RWPE2 (cell line): ENCODE measurements at regions not wholly inside any gene's neighbourhood (a gene's known extent, or its start where the extent isn't known, plus 50 kb on each side); places are given as distances from the start of the nearest gene placed in this dataset.
A peak's percentile ranks its signal among the peaks of the same experiment; 100 is the strongest.

ENCODE experiments used
- ATAC-seq: fragments of 200-7000 bp; cut with Tn5 transposase; 3 replicates; pipeline ENCODE4 v1.9.1; 2021; ENCODE audit warnings: low read depth
- DNase-seq: peaks from one replicate; pipeline ENCODE4 v3.0.0-alpha.2; 2020; ENCODE audit warnings: low spot score
- H3K27ac ChIP-seq: fragments of 450-650 bp; 2 replicates; pipeline ENCODE4 v1.5.1; 2017; ENCODE audit warnings: mild to moderate bottlenecking; ENCODE audit not compliant: poor library complexity, severe bottlenecking
- H3K27me3 ChIP-seq: fragments of 250-450 bp; sonication (Bioruptor Pico); 2 replicates; pipeline ENCODE4 v1.5.1; 2021; ENCODE audit warnings: mild to moderate bottlenecking, moderate library complexity; ENCODE audit not compliant: insufficient read depth, poor library complexity, severe bottlenecking
- H3K36me3 ChIP-seq: fragments of 250-450 bp; sonication (Bioruptor Pico); 2 replicates; pipeline ENCODE4 v1.5.1; 2020; ENCODE audit warnings: low read depth, mild to moderate bottlenecking, moderate library complexity
- H3K4me1 ChIP-seq: fragments of 250-450 bp; sonication (Bioruptor Pico); 2 replicates; pipeline ENCODE4 v1.5.1; 2021; ENCODE audit warnings: mild to moderate bottlenecking, moderate library complexity; ENCODE audit not compliant: insufficient read depth, poor library complexity, severe bottlenecking
- H3K4me3 ChIP-seq: fragments of 250-450 bp; sonication (Bioruptor Pico); 2 replicates; pipeline ENCODE4 v1.5.1; 2021; ENCODE audit warnings: mild to moderate bottlenecking, moderate library complexity; ENCODE audit not compliant: severe bottlenecking
- H3K9me3 ChIP-seq: fragments of 250-450 bp; sonication (Bioruptor Pico); 2 replicates; pipeline ENCODE4 v1.5.1; 2021; ENCODE audit warnings: mild to moderate bottlenecking, moderate library complexity; ENCODE audit not compliant: severe bottlenecking
- CTCF ChIP-seq: fragments of 450-650 bp; IDR thresholded peaks from one replicate; pipeline ENCODE4 v1.5.1; 2017; ENCODE audit warnings: mild to moderate bottlenecking, moderate library complexity; ENCODE audit not compliant: poor library complexity, severe bottlenecking

GRCh38 chr11:116567721-116568242 is 205.0 kb downstream of the BUD13 start:
- DNase-seq: no peak
- no peak for ATAC-seq
- no peak for TF ChIP-seq CTCF
- Histone ChIP-seq H3K27me3 (no peaks in the 10 kb centered on the region), H3K27ac (no peak overlapping the region), H3K36me3 (no peaks in the 10 kb centered on the region), H3K9me3 (no peaks in the 10 kb centered on the region), H3K4me1 (no peaks in the 10 kb centered on the region), H3K4me3 (no peak overlapping the region)

- no peaks in the 10 kb centered on the region for H3K9me3 ChIP-seq
- H3K4me1 ChIP-seq: no peaks in the 10 kb centered on the region
- no peak for TF ChIP-seq CTCF
- no peaks in the 10 kb centered on the region for H3K36me3 ChIP-seq
- H3K27me3 ChIP-seq: no peaks in the 10 kb centered on the region
- no peak for ATAC-seq
- no peak for DNase-seq
- no peak overlapping the region for H3K27ac ChIP-seq
- H3K4me3 ChIP-seq: no peak overlapping the region
These were observed 209.1 kb downstream of the BUD13 start for GRCh38 chr11:116563712-116564047.

DNA sequence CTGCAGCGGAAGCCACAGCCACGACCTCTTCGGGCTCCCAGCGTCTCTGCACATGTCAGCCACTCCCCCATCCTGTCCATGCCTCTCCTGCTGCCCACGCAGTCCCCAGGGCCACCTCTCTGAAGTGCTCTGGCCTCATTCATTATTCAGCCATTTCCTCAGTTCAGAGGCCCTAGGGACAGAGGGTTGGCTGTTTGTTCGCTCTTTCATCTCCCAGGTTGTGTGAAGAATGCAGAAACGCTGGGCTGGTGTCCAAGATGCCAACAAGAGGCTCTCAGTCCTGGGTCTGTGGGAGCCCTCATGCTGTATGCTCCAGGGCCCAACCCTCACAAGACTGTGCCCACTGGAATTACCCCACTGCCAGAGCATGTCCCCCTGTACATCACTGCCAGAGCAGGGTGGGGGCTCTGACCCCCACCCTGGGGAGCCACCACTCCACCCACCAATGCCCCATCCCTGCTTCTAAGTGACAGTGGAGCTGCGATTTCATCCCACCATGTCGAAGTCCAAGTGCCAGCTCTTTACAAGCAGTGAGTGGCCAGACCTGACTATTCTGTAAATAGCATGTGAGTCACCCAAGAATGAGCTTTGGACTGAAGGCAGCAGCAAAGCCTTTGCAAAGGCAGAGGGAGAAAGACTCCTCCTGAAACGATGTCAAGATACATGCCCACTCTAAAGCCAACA is 209.6 kb downstream of the BUD13 start:
- no peak for ATAC-seq
- DNase-seq: no peak

DNA sequence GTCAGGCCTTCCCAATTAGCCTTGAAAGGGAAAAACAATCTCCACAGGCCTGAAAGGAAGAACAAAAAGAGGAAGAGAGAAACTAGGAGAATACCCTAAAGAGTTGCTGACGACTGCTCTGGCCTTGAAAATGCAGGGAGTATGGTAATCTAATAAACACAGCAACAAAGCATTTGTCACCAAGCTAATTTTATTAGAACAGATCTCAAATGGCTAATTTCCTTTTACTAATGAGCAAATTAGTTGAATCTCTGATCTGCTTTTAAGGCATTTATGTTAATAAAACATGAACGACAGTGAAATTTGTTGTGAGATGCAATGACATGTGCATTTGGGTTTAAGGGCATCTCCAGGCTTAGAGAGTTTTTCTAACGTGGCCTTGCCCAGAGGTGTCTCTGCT is 212.2 kb downstream of the BUD13 start:
- Histone ChIP-seq H3K9me3 (no peaks in the 10 kb centered on the region), H3K4me3 (no peak overlapping the region), H3K4me1 (no peaks in the 10 kb centered on the region), H3K36me3 (no peaks in the 10 kb centered on the region), H3K27me3 (no peaks in the 10 kb centered on the region), H3K27ac (no peak overlapping the region)
- ATAC-seq (no peak), DNase-seq (no peak)
- TF ChIP-seq CTCF: no peak

More for the DNA sequence above, 209.6 kb downstream of the BUD13 start:
- Histone ChIP-seq H3K4me3 (no peak overlapping the region), H3K9me3 (no peaks in the 10 kb centered on the region), H3K27me3 (no peaks in the 10 kb centered on the region), H3K36me3 (no peaks in the 10 kb centered on the region), H3K4me1 (no peaks in the 10 kb centered on the region), H3K27ac (no peak overlapping the region)
- TF ChIP-seq CTCF: no peak

- no peak for TF ChIP-seq CTCF
- Histone ChIP-seq H3K27ac (no peak overlapping the region), H3K4me1 (no peaks in the 10 kb centered on the region), H3K36me3 (no peaks in the 10 kb centered on the region), H3K27me3 (no peaks in the 10 kb centered on the region), H3K4me3 (no peak overlapping the region), H3K9me3 (no peaks in the 10 kb centered on the region)
- DNase-seq (no peak), ATAC-seq (peak; percentile 31; the same call in 1 of the 3 replicates)
These were observed 214.1 kb downstream of the BUD13 start for GRCh38 chr11:116558504-116559211.
